ENCODE measurements at regions not wholly inside any gene's neighbourhood (a gene's known extent, or its start where the extent isn't known, plus 50 kb on each side); places are given as distances from the start of the nearest gene placed in this dataset.

DNA sequence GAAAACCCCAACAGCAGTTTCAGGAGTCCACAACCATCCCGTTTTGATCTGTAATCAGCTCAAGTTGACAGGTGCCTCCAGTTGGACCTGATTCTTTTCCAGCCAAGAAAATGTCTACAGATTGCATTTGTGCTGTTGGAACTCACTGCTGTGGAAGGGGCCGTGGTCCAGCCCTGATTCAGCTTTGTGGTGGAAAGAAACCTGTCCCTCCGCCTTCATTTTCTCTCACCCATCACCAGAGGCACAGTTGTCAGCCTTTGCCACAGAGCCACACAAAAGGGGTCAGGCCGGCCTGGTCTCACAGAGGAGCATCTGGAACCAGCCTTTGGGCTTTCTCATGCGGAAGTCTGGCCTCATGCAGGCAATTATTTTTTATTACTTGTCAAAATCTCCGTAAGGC is 483.6 kb downstream of the GADD45G start:
- Histone ChIP-seq H3K4me3 (no peak overlapping the region), H3K27ac (no peak overlapping the region), H3K27me3 (no peaks in the 10 kb centered on the region), H3K36me3 (no peaks in the 10 kb centered on the region), H3K9me3 (ENCODE audit: low read depth) (no peaks in the 10 kb centered on the region), H3K4me1 (ENCODE audit: low read depth) (no peaks in the 10 kb centered on the region)
- no peak for DNase-seq (ENCODE audit: low read depth in 1 of 2, low spot score in 1 of 2)
- no peak for TF ChIP-seq CTCF (IDR thresholded peaks at IDR 0.05; ENCODE audit: low read depth, low read length)

DNA sequence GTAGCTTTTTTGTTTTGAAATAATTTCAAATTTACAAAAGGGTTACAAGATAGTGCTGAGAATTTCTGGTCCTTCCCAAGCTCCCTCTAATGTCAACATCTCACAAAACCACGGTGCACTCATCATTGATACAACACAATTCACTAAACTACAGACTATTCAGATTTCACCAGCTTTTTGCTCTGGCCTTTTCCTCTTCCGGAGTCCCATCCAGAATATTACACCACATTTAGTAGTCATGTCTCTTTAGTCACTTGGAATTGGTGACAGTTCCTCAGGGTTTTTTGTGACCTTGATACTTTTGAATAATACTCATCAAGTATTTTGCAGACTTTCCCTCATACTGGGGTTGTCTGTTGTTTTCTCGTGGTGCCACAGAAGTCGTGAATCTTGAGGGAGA is 484.0 kb downstream of the GADD45G start:
- Histone ChIP-seq H3K27ac (no peak overlapping the region), H3K27me3 (no peaks in the 10 kb centered on the region), H3K4me3 (no peak overlapping the region), H3K9me3 (ENCODE audit: low read depth) (no peaks in the 10 kb centered on the region), H3K4me1 (ENCODE audit: low read depth) (no peaks in the 10 kb centered on the region), H3K36me3 (no peaks in the 10 kb centered on the region)
- no peak for TF ChIP-seq CTCF (IDR thresholded peaks at IDR 0.05; ENCODE audit: low read depth, low read length)
- no peak for DNase-seq (ENCODE audit: low read depth in 1 of 2, low spot score in 1 of 2)

DNA sequence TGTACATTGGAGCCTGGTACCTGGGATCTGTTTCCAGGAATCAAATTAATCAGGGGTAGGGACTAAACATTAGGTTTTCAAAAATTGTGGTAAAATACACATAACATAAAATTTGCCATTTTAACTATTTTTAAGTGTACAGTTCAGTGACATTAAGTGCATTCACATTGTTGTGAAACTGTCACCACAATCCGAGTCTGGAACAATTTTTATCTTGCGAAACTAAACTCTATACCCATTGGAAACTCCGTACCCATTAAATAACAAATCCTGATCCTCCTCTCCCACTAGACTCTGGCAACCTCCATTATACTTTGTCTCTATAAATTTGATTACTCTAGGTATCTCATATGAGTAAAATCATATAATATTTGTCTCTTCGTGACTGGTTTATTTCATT is 486.2 kb downstream of the GADD45G start:
- Histone ChIP-seq H3K36me3 (no peaks in the 10 kb centered on the region), H3K27me3 (no peaks in the 10 kb centered on the region), H3K4me3 (no peak overlapping the region), H3K4me1 (ENCODE audit: low read depth) (peaks cover 13% of the 10 kb centered on the region), H3K9me3 (ENCODE audit: low read depth) (no peaks in the 10 kb centered on the region), H3K27ac (no peak overlapping the region)
- no peak for TF ChIP-seq CTCF (IDR thresholded peaks at IDR 0.05; ENCODE audit: low read depth, low read length)
- no peak for DNase-seq (ENCODE audit: low read depth in 1 of 2, low spot score in 1 of 2)

- Histone ChIP-seq H3K27ac (no peak overlapping the region), H3K36me3 (no peaks in the 10 kb centered on the region), H3K4me1 (ENCODE audit: low read depth) (peaks cover 14% of the 10 kb centered on the region), H3K9me3 (ENCODE audit: low read depth) (no peaks in the 10 kb centered on the region), H3K4me3 (no peak overlapping the region), H3K27me3 (no peaks in the 10 kb centered on the region)
- DNase-seq (ENCODE audit: low read depth in 1 of 2, low spot score in 1 of 2): no peak
- TF ChIP-seq CTCF (IDR thresholded peaks at IDR 0.05; ENCODE audit: low read depth, low read length): no peak
Measured at GRCh38 chr9:90092508-90092907, 487.7 kb downstream of the GADD45G start.

DNA sequence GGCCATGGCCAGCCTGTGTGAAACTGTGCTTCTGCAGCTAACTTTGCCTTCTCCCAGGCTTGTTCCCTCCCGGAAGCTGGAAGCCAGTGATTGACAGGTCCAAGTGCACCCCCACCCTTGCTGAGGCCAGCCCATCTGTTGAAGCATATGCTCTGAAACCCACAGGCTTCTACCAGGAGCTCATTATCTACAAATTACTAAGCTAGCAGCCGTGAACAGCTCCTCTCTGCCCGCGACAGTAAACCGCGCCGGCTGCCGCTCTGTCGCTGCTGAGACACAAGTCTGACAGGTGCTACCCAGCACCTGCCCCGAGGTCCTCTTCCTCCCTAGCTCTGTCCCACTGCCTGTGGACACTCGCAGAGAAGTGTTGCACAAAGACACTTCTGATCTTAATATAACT is 490.9 kb downstream of the GADD45G start:
- Histone ChIP-seq H3K4me1 (ENCODE audit: low read depth) (peaks cover 14% of the 10 kb centered on the region), H3K27me3 (no peaks in the 10 kb centered on the region), H3K4me3 (no peak overlapping the region), H3K27ac (peak overlapping the region; percentile 37), H3K36me3 (no peaks in the 10 kb centered on the region), H3K9me3 (ENCODE audit: low read depth) (no peaks in the 10 kb centered on the region)
- TF ChIP-seq CTCF (IDR thresholded peaks at IDR 0.05; ENCODE audit: low read depth, low read length): no peak
- peak in 1 of 2 donors; percentile 77 for DNase-seq (ENCODE audit: low read depth in 1 of 2, low spot score in 1 of 2)

DNA sequence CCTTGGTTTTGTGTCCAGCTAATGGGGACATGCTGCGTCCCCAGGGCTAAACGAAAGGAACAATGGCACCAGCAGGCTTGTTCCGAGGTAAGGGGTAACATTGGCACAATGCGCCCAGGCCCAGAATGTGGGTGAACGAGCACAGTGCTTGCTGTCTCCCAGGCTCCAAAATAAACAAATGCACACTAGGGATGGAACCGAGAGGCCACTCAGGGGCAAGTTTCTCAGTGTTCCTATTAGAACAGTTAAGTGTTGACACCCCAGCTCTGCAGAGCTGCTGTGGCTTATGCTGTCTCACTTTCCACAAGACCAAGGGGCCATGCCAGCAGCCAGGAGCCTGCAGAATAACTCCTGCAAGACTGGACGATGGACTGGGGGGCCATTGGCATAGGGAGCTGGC is 492.4 kb downstream of the GADD45G start:
- no peak for TF ChIP-seq CTCF (IDR thresholded peaks at IDR 0.05; ENCODE audit: low read depth, low read length)
- peaks cover 19% of the 10 kb centered on the region for H3K4me1 ChIP-seq (ENCODE audit: low read depth)
- H3K27me3 ChIP-seq: no peaks in the 10 kb centered on the region
- H3K36me3 ChIP-seq: no peaks in the 10 kb centered on the region
- no peak overlapping the region for H3K4me3 ChIP-seq
- H3K9me3 ChIP-seq (ENCODE audit: low read depth): no peaks in the 10 kb centered on the region
- H3K27ac ChIP-seq: no peak overlapping the region
- no peak for DNase-seq (ENCODE audit: low read depth in 1 of 2, low spot score in 1 of 2)

Data from cardiac muscle cell (in vitro differentiated cells and primary cell).